Renal cortical epithelial cell (primary cell): ENCODE measurements at regions not wholly inside any gene's neighbourhood (a gene's known extent, or its start where the extent isn't known, plus 50 kb on each side); places are given as distances from the start of the nearest gene placed in this dataset.
A peak's percentile ranks its signal among the peaks of the same experiment; 100 is the strongest.

Source experiments
- DNase-seq: peaks from one replicate; pipeline ENCODE4 v3.0.0-alpha.2; 2011; ENCODE audit warnings: low read depth

DNA sequence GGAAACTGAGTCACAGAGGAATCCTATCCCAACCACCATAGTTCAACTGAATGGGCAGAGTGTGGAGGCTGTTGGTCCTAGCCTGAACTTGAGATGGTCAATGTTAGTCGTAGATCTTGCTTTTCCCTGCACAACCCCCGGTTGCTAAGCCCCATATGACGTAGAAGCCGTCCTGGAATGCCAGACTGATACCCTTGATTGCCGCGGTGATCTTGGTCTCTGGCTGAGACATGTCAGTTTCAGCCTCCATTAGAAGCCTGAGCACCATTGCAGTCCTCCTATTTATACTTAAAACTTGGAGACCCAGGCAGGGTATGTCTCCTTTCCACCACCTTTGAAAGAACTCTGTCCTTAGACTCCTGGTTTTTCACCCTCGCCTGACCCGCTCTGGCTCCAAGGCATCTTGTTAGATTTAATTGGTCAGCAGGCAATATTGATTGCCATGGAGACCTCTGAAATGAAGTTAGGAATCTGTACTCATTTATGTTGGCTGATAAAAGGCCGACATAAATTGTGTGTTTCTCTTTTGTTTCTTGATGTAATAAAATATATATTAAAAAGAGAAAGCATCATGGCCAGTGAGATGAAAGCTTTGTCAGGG lies 53.4 kb downstream of the RPLP1 start:
- DNase-seq: no peak

GRCh38 chr15:69508659-69509058 lies 56.0 kb downstream of the RPLP1 start:
- no peak for DNase-seq

GRCh38 chr15:69509131-69509530 lies 56.5 kb downstream of the RPLP1 start:
- peak; percentile 30 for DNase-seq

DNA sequence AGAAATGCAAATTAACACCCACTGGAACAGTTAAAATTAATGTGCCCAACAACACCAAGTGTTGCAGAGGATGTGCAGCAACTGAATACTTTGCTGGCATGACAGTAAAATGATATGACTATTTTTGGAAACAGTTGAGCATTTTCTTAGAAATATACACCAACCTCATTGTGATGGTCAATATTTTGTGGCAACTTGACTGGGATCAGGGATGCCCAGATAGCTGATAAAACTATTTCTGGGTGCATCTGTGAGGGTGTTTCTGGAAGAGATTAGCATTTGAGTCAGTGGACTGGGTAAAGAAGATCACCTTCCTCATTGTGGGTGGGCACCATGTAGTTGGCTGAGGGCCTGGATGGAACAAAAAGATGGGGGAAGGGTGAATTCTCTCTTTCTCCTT lies 57.9 kb downstream of the RPLP1 start:
- DNase-seq: no peak

DNA sequence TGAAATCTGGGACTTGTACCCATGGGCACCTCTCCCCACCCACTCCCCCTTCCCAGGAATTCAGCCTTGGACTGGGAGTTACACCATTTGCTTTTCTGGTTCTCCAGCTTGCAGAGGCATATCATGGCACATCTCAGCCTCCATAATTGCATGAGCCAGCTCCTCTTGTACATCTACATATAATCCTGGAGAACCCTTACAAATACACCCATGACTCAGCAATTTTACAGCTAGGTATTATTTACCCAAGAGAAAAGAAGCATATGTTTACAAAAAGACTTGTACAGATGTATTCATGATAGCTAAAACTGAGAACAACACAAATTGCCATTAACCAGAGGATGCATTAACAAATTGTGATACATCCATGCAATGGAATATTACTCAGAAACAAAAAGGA lies 58.4 kb downstream of the RPLP1 start:
- DNase-seq: no peak

DNA sequence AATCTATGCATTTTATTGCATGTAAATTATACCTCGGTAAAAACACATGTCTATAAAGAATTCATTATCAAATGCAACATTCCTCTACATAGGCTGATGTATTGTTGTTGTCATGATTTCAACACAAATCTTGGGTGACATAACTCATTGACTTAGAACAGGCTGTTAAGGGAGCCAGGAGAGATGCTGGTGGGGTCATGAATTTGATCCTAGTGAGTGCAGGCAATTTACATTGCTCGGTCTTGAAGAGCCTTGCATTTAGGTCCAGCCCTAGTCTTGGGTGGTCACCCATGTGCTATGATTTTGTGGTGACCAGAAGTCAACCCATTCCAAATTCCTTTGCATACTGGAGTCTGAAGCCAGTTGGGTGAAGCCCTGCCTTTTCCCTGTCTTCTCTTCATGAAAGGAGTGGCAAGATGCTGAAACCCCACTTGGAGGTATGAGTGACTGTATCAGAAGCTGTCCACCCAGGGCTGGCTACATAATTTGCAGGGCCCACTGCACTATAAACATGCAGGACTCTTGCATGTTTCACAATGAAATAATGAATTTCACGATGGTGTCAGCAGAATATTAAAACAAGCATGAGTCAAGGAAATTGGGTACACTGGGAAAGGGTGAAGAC lies 59.2 kb downstream of the RPLP1 start:
- no peak for DNase-seq

- no peak for DNase-seq
Observed at GRCh38 chr15:69513450-69513960, 60.9 kb downstream of the RPLP1 start.

DNA sequence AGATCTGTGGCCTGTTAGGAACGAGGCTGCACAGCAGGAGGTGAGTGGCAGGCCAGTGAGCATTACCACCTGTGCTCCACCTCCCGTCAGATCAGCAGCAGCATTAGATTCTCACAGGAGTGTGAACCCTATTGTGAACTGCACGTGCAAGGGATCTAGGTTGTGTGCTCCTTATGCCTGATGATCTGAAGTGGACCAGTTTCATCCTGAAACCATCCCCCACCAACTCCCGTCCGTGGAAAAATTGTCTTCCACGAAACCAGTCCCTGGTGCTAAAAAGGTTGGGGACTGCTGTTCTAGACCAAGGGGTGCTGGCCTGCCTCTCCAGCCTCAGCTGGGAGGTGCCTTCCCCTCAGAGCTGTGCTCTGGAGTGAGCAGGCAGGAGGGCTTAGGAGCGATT lies 61.4 kb downstream of the RPLP1 start:
- DNase-seq: no peak

- DNase-seq: no peak
Observed at GRCh38 chr15:69515508-69515907, 62.9 kb downstream of the RPLP1 start.

DNA sequence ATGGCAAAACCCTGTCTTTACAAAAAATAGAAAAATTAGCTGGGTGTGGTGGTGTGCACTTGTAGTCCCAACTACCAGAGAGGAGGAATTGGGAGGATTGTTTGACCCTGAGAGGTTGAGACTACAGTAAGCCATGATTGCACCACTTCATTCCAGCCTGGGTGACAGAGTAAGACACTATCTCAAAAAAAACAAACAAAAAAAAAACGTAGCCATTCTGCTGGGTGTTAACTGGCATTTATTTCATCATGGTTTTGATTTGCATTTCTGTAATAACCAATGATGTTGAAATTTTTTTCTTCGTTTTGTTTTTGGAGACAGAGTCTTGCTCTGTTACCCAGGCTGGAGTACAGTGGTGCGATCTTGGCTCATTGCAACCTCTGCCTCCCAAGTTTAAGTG lies 63.3 kb downstream of the RPLP1 start:
- no peak for DNase-seq

- no peak for DNase-seq
Observed at GRCh38 chr15:69517052-69517451, 64.4 kb downstream of the RPLP1 start.

DNA sequence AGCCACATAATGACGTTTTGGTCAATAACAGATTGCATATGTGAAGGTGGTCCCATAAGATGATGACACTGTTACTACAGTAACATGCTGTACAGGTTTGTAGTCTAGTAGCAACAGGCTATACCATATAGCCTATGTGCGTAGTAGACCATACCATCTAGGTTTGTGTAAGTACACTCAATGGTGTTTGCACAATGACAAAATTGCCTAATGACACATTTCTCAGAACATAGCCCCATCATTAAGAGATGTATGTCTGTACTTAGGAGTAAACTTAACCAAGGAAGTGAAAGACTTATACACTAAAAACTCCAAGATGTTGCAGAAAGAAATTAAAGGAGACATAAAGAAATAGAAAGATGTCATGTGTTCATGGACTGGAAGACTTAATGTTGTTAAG lies 66.2 kb downstream of the RPLP1 start:
- no peak for DNase-seq

GRCh38 chr15:69520067-69520466 lies 67.4 kb downstream of the RPLP1 start:
- DNase-seq: no peak

DNA sequence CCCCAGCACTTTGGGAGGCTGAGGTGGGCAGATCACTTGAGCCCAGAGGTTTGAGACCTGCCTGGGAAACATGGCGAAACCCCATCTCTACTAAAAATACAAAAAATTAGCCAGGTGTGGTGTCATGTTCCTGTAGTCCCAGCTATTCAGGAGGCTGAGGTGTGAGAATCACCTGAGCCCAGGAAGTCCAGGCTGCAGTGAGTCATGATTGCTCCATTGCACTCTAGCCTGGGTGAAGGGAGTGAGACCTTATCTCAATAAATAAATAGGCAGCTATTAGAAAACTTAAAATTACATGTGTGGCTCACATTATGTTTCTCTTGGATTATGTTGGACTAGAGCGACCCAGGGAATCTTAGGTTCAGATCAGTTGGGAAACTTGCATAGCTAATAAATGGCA lies 69.7 kb downstream of the RPLP1 start:
- peak; percentile 27 for DNase-seq

DNA sequence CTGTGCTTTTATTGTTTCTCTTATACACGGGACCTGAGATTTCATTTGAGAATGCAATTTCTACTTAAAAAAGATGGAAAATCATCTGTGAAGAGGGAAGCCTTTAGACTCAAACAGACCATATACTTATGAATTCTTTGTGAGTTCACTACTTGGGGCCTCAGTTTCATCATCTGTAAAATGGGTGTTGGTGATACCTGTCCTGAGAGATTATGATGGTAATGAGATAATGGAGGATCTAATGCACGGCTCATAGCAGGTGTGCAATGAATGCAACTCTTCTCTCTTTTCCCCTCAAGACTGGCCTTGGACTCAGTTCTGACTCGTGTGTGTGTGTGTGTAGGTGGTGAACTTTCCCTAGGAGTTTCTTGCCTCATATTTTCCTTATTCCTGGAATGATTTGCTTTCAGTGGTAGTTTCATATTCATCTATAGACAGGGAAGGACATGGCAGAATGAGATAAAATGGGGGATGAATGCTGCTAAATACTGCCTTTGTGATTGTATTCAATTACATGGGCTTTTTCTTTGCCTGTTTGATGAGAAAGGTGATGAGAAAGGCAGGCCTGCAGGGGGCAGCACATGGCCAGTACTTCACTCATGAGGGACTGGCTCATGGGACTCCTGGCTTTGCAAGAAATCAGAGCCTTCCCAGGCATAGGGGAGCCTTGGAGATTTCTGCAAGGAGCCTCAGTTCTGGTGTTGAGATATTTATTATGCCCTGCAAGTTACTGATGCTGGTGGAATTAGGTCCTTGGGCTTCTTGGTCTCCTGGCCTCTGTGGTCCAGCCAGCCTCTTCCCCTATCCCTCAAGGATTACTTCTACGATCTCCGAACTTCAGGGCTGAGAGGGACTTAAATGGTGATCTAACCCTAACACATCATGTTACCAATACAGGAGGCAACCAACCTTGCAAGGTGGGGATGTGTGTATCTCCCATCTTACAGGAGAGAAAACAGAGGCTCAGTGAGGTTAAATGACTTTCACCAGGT lies 70.7 kb downstream of the RPLP1 start:
- DNase-seq: peak; percentile 73

- DNase-seq: peak; percentile 25
Observed at GRCh38 chr15:69524296-69524695, 71.7 kb downstream of the RPLP1 start.

DNA sequence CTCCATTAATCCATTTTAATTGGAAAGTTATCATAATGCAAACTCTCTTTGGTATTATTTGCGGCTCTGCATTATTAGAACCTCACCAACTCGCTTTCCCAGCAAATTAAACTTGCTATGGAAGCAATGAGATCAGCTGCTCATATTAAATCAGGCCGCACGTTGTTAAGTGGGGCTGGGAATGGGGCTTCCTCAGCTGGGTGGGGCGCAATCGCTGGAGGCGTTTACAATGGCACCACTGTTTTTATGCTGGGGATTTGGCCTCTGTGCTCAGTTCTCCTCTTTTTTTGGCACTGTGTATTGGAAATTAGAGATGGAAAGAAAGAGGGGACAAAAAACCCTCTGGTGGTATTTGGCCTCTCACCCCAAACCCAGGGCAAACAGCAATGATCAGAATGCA lies 72.2 kb downstream of the RPLP1 start:
- no peak for DNase-seq

DNA sequence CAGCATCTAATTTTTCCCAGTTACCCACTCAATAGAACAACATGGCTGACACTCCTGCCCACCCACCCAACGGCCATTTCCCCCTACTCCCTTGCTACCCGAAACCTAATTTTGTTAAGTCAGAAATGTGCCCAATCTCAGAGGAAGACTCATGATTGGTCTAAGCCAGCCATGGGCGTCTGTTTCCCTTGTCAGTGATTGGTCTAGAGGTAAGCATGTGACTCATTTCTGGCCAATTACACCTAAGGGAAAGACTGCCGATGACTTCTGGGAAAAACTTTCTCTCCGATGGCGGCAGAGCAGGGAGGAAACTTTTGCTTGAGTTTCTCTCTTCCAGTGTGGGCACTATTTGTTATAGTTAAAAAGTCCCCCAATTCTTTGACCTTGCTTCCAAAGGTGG lies 72.9 kb downstream of the RPLP1 start:
- no peak for DNase-seq

DNA sequence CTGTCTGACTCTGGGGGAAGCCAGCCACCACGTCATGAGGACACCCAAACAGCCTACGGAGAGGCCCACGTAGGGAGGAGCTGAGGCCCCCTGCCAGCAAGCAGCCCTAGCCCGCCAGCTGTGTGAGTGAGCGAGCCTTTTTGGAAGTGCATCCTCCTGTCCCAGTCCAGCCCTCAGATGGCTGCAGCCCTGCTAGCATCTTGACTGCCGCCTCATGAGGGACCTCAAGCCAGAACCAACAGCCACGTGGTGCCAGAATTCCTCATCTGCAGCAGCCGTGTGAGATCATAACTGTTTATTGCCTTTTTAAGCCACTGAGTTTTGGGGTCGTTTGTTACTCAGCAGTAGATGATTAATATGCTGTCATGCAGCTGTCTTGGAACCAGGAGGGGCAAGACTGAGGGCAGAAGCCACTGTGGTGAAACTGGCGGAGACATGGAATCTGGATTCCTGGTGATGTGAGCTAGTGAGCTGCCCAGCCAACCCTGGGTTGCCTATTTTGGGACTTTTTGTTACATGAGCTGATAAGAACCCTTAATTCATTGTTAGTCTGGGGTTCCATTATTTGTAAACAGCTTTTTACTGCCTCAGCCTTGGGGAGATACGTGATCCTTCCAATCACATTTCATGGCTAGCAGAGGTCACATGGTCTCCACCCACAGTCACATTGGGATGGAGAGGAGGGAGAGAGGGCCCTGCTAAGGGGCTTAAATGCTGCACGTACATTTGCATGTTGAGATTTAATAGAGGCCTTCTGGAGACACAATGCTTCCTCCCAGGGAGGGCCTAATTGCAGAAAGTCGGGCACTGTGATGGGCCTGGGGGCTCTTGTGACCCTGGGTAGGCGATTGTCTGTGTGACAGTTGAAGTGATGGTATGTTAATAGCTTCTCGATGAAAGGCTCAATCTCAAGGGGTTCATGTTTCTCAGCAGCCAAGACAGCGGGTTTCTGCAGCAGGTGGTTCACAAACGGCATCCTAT lies 73.8 kb downstream of the RPLP1 start:
- peak; percentile 25 for DNase-seq

GRCh38 chr15:69529141-69529540 lies 76.5 kb downstream of the RPLP1 start:
- no peak for DNase-seq

GRCh38 chr15:69529961-69530633 lies 77.5 kb downstream of the RPLP1 start:
- peak; percentile 41 for DNase-seq
